ENCODE measurements at regions not wholly inside any gene's neighbourhood (a gene's known extent, or its start where the extent isn't known, plus 50 kb on each side); places are given as distances from the start of the nearest gene placed in this dataset.

DNA sequence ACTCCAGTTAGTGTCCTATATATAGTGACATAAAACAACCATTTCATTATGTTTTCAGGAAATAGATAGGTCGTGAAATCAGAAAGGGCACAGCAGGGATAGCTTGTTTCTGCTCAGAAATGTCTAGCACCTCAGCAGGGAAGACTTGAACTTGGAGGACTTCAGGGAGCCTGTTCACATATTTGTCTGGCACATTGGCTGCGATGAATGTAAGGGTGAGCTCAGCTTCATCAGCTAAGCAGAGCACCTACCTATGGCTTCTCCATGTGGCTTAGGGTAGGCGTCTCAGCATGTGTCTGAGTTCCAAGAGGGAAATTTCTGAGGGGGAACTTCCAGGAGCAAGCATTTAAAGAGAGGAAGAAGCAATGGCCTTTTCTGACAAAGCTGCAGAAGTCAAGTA, 126.2 kb downstream of the PCDH10 start:
- ChIA-PET POLR2A (ENCODE audit: unreplicated experiment) (no interaction called here), CTCF (no interaction called here)
- H3K36me3 ChIP-seq (ENCODE audit: control insufficient read depth, insufficient read depth, low read length) = no peaks in the 10 kb centered on the region
- H3K56ac ChIP-seq (ENCODE audit: extremely low read depth, insufficient read depth, low read length) = no peak overlapping the region
- H2AK5ac ChIP-seq (ENCODE audit: low read depth, low read length) = no peak overlapping the region
- no peaks in the 10 kb centered on the region for H3K4me1 ChIP-seq (ENCODE audit: control insufficient read depth, insufficient read depth, low read length)
- no peak for TF ChIP-seq MAFK (IDR thresholded peaks at IDR 0.05; ENCODE audit: low read depth, low read length)
- no peak for TF ChIP-seq FOS (IDR thresholded peaks at IDR 0.05; ENCODE audit: low read depth, low read length)
- TF ChIP-seq RAD21 (IDR thresholded peaks at IDR 0.05; ENCODE audit: low read length) = no peak
- TF ChIP-seq, protein P1, sequence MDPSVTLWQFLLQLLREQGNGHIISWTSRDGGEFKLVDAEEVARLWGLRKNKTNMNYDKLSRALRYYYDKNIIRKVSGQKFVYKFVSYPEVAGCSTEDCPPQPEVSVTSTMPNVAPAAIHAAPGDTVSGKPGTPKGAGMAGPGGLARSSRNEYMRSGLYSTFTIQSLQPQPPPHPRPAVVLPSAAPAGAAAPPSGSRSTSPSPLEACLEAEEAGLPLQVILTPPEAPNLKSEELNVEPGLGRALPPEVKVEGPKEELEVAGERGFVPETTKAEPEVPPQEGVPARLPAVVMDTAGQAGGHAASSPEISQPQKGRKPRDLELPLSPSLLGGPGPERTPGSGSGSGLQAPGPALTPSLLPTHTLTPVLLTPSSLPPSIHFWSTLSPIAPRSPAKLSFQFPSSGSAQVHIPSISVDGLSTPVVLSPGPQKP (IDR thresholded peaks at IDR 0.05; ENCODE audit: borderline replicate concordance, low read depth, low read length) = no peak
- TF ChIP-seq, protein P2, sequence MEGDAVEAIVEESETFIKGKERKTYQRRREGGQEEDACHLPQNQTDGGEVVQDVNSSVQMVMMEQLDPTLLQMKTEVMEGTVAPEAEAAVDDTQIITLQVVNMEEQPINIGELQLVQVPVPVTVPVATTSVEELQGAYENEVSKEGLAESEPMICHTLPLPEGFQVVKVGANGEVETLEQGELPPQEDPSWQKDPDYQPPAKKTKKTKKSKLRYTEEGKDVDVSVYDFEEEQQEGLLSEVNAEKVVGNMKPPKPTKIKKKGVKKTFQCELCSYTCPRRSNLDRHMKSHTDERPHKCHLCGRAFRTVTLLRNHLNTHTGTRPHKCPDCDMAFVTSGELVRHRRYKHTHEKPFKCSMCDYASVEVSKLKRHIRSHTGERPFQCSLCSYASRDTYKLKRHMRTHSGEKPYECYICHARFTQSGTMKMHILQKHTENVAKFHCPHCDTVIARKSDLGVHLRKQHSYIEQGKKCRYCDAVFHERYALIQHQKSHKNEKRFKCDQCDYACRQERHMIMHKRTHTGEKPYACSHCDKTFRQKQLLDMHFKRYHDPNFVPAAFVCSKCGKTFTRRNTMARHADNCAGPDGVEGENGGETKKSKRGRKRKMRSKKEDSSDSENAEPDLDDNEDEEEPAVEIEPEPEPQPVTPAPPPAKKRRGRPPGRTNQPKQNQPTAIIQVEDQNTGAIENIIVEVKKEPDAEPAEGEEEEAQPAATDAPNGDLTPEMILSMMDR (conservative IDR thresholded peaks at IDR 0.05; ENCODE audit: low read depth, low read length) = no peak
- TF ChIP-seq RCOR1 (IDR thresholded peaks at IDR 0.05; ENCODE audit: insufficient replicate concordance, low read length) = no peak
- TF ChIP-seq MXI1 (IDR thresholded peaks at IDR 0.05; ENCODE audit: borderline replicate concordance, low read depth, low read length) = no peak
- TF ChIP-seq NFE2L2 (IDR thresholded peaks at IDR 0.05; ENCODE audit: low read depth, low read length) = no peak
- no peak for TF ChIP-seq POLR2A (IDR thresholded peaks at IDR 0.05; ENCODE audit: low read depth, low read length)
- no peak for TF ChIP-seq MAZ (IDR thresholded peaks at IDR 0.05; ENCODE audit: borderline replicate concordance, low read depth, low read length)
- no peak for TF ChIP-seq CHD1 (IDR thresholded peaks at IDR 0.05; ENCODE audit: low read depth, low read length)
- TF ChIP-seq SMC3 (IDR thresholded peaks at IDR 0.05; ENCODE audit: low read depth, low read length) = no peak
- no peak overlapping the region for H4K8ac ChIP-seq (ENCODE audit: low read depth in 2 of 2, low read length in 2 of 2)
- no peak overlapping the region for H2BK15ac ChIP-seq (ENCODE audit: low read depth, low read length)
- H2BK20ac ChIP-seq (ENCODE audit: low read depth, low read length) = no peak overlapping the region
- no peaks in the 10 kb centered on the region for H3K9me3 ChIP-seq (ENCODE audit: control insufficient read depth, insufficient read depth, low read length)
- no peak overlapping the region for H4K5ac ChIP-seq (ENCODE audit: low read depth, low read length)
- H3K4ac ChIP-seq (ENCODE audit: low read depth, low read length) = no peak overlapping the region
- no peak overlapping the region for H3K18ac ChIP-seq (ENCODE audit: low read depth, low read length)
- ATAC-seq (ENCODE audit: low read depth) (no peak), DNase-seq (no peak)
- no peaks in the 10 kb centered on the region for H3K9me1 ChIP-seq (ENCODE audit: insufficient read depth, low read length)
- H3K23ac ChIP-seq (ENCODE audit: low read depth, low read length) = no peak overlapping the region
- no peaks in the 10 kb centered on the region for H3K79me1 ChIP-seq (ENCODE audit: low read depth in 1 of 2, low read length in 2 of 2)
- no peak overlapping the region for H3K9ac ChIP-seq (ENCODE audit: low read depth, low read length)
- dilution Hi-C loops (cut with HindIII; ENCODE audit: low sequenced_read_pairs, unreplicated experiment) (no loop called here), in situ Hi-C loops (cut with MboI; ENCODE audit: low sequenced_read_pairs) (no loop called here), intact Hi-C loops (cut with micrococcal nuclease) (no loop called here)
- 86% methylated on average over 1 of the region's 3 CpGs; no CpG with 5 or more reads in 1 of the 2 experiments for WGBS, 2 experiments (ENCODE audit: extremely low coverage in 2 of 2, insufficient read length in 1 of 2)
- H3K4me3 ChIP-seq (ENCODE audit: insufficient read depth, low read depth, low read length) = no peak overlapping the region
- no peaks in the 10 kb centered on the region for H4K20me1 ChIP-seq (ENCODE audit: insufficient read depth, low read length)
- H2AFZ ChIP-seq (replicated peaks; ENCODE audit: low read length, poor library complexity) = no peak overlapping the region
- no peak overlapping the region for H3K14ac ChIP-seq (replicated peaks; ENCODE audit: low read depth, low read length)
- no TSS peak for BruUV-seq (replicated peaks)
- no peak overlapping the region for H3K4me2 ChIP-seq (ENCODE audit: low read depth, low read length)
- H3K27ac ChIP-seq (ENCODE audit: insufficient read depth, low read length) = no peak overlapping the region
- H3K27me3 ChIP-seq (ENCODE audit: control insufficient read depth, insufficient read depth, low read length) = no peaks in the 10 kb centered on the region
- no peak overlapping the region for H2BK120ac ChIP-seq (ENCODE audit: low read depth, low read length)
- no peak overlapping the region for H4K91ac ChIP-seq (ENCODE audit: insufficient read depth, low read depth, low read length)
- H2AK9ac ChIP-seq (replicated peaks; ENCODE audit: low read depth, low read length, poor library complexity) = no peak overlapping the region
- H2BK5ac ChIP-seq (ENCODE audit: low read depth, low read length, poor library complexity, severe bottlenecking) = no peak overlapping the region

All from IMR-90 (cell line).